Testis (tissue), 2 donors: ENCODE measurements at regions not wholly inside any gene's neighbourhood (a gene's known extent, or its start where the extent isn't known, plus 50 kb on each side); places are given as distances from the start of the nearest gene placed in this dataset.

Experiments used
- DNase-seq: peaks from one replicate; pipeline ENCODE4 v3.0.0-alpha.2; 2019
- H3K27ac ChIP-seq, 2 donors: fragments of 200-600 bp; sonication (generic); one replicate each; pipeline ENCODE4 v1.5.1; 2019
- H3K27me3 ChIP-seq: fragments of 200-600 bp; sonication (generic); one replicate; pipeline ENCODE4 v1.5.1; 2019
- H3K36me3 ChIP-seq: fragments of 200-600 bp; sonication (generic); one replicate; pipeline ENCODE4 v1.5.1; 2017; ENCODE audit warnings: low read depth; ENCODE audit errors: missing control alignments
- H3K4me1 ChIP-seq: fragments of 200-600 bp; sonication (generic); one replicate; pipeline ENCODE4 v1.5.1; 2019
- H3K4me3 ChIP-seq, 2 donors: fragments of 200-600 bp; sonication (generic); one replicate each; pipeline ENCODE4 v1.5.1; 2017 to 2019
- H3K9me3 ChIP-seq: fragments of 200-600 bp; sonication (generic); one replicate; pipeline ENCODE4 v1.5.1; 2017
- POLR2A ChIP-seq: fragments of 450-650 bp; IDR thresholded peaks from one replicate; pipeline ENCODE4 v1.6.1; 2017; ENCODE audit warnings: antibody characterized with exemption, mild to moderate bottlenecking, moderate library complexity
- WGBS, 2 donors: methylation state at CpG; one replicate each; pipeline ENCODE4 v1.1.5; 2018; 5-methylcytosine and 5-hydroxymethylcytosine counted together
- intact Hi-C: fragments of 100-400 bp; cut with DNase I; formaldehyde crosslinking; loops from one replicate; pipeline ENCODE4 v1.15.1; 2023; ENCODE audit warnings: low total_unique reads
- TF ChIP-seq, protein P1 (sequence below), 3 experiments: fragments of 450-650 bp in 2 of 3; fragments of 200-600 bp in 1 of 3; sonication (generic) in 1 of 3; IDR thresholded peaks; one replicate each; pipeline ENCODE4 v1.5.1; 2016 to 2019; ENCODE audit warnings: antibody characterized with exemption in 3 of 3, mild to moderate bottlenecking in 2 of 3, moderate library complexity in 1 of 3

DNA sequence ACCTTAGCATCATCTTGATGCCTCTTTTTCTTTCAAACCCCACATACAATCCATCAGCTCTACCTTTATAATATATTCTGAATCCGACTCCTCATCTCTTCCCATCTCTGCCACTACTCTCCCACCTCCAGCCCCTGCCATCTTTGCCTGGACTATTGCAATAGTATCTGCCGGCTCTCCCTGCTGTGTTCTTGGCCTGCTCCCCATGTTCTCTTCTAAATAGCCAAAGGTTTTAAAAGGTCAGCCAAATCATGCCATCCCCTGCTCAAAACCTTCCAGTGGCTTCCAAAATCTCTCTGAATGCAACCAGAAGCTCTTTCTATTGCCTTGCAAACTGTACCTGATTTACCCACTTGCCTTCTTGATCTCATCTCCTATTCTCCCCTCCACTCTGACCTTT, 266.0 kb downstream of the PTTG2 start:
- DNase-seq: no peak
- no peak overlapping the region for H3K27ac ChIP-seq
- no peaks in the 10 kb centered on the region for H3K9me3 ChIP-seq
- no peak for TF ChIP-seq POLR2A
- TF ChIP-seq, protein P1, sequence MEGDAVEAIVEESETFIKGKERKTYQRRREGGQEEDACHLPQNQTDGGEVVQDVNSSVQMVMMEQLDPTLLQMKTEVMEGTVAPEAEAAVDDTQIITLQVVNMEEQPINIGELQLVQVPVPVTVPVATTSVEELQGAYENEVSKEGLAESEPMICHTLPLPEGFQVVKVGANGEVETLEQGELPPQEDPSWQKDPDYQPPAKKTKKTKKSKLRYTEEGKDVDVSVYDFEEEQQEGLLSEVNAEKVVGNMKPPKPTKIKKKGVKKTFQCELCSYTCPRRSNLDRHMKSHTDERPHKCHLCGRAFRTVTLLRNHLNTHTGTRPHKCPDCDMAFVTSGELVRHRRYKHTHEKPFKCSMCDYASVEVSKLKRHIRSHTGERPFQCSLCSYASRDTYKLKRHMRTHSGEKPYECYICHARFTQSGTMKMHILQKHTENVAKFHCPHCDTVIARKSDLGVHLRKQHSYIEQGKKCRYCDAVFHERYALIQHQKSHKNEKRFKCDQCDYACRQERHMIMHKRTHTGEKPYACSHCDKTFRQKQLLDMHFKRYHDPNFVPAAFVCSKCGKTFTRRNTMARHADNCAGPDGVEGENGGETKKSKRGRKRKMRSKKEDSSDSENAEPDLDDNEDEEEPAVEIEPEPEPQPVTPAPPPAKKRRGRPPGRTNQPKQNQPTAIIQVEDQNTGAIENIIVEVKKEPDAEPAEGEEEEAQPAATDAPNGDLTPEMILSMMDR (IDR thresholded peaks at IDR 0.05): no peak
- H3K4me3 ChIP-seq: no peak overlapping the region
- H3K4me1 ChIP-seq: no peaks in the 10 kb centered on the region
- H3K27me3 ChIP-seq: no peaks in the 10 kb centered on the region
- no peaks in the 10 kb centered on the region for H3K36me3 ChIP-seq
- intact Hi-C loops: no loop called here
- WGBS, 2 donors: 86 to 87% methylated on average over 2 of the region's 2 CpGs

DNA sequence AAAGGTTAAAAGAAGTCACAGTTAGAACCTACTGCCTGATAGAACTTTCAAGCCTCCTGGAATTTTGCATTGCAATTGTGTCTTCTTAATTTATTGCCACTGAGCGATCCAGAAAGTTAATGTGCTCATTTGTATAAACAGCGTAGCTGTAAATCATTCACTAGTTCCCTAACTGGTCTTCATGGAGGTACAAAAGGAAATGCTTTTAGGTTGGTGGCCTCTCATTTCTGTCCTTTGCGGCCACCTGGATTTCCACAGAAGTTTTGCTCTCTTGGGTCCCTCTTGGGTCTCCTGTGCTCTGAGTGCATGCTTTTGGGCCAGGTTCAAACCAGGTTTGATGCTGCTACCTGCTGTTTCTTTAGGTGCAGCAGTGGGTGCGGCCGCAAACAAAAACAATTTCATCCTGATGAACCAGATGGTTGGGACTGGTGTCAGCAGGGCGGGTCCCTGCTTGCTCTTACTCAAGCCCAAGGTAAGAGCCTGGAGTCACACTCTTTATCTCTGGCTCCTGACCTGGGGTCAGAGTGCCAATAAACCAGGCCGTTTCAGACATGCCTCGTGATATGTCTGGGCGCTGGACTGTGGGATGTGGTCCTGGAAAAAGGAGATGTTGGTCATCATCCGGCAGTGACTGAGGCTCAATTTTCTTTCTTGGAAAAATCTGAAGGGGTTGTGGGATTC, 270.1 kb downstream of the PTTG2 start:
- no peaks in the 10 kb centered on the region for H3K36me3 ChIP-seq
- TF ChIP-seq, protein P1 (IDR thresholded peaks at IDR 0.05): no peak
- TF ChIP-seq POLR2A: no peak
- H3K27ac ChIP-seq: no peak overlapping the region
- H3K9me3 ChIP-seq: no peaks in the 10 kb centered on the region
- no peaks in the 10 kb centered on the region for H3K4me1 ChIP-seq
- no peak overlapping the region for H3K4me3 ChIP-seq
- no peak for DNase-seq
- intact Hi-C loops: no loop called here
- no peaks in the 10 kb centered on the region for H3K27me3 ChIP-seq
- WGBS, 2 donors: 85 to 87% methylated on average over 10 of the region's 10 CpGs

DNA sequence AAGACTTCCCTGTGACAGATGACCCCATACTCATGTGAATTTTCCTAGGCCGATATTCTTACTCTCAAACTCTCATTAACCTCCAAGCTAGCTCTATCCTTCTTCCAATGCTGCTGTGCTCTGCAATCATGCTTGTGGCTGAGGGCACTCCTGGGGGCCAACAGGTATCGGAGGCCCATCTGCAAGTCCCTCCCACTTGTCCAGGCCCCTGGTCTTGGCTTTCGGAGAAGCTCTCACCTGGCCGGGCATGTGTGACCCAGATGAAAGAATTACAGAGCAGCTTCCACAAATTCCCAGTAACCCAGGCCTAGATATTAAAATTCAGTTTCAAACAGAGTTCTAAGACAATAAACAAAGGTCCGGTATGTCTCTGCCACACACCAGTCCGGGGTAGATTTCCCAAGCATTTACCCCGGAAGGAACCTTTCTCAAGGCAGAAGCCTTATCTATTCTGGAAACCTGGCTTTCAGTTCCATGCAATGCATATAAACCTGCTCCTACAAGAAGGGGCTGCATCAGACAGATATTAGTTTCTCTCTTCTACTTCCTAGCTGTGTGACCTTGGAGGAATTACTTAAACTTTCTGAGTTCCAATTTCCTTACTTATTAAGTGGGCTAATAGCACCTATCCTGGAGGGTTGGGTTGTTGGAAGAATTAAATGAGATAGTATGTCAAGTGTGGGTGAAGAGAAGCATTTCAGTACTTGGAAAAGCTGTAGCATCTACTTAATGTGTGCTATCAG, 270.8 kb downstream of the PTTG2 start:
- TF ChIP-seq, protein P1 (IDR thresholded peaks at IDR 0.05): no peak
- TF ChIP-seq POLR2A: no peak
- Histone ChIP-seq H3K9me3 (no peaks in the 10 kb centered on the region), H3K4me3 (no peak overlapping the region), H3K4me1 (no peaks in the 10 kb centered on the region), H3K27ac (no peak overlapping the region), H3K27me3 (no peaks in the 10 kb centered on the region), H3K36me3 (no peaks in the 10 kb centered on the region)
- WGBS, 2 donors: 81 to 94% methylated on average over 7 of the region's 7 CpGs
- no peak for DNase-seq
- intact Hi-C loops: no loop called here

DNA sequence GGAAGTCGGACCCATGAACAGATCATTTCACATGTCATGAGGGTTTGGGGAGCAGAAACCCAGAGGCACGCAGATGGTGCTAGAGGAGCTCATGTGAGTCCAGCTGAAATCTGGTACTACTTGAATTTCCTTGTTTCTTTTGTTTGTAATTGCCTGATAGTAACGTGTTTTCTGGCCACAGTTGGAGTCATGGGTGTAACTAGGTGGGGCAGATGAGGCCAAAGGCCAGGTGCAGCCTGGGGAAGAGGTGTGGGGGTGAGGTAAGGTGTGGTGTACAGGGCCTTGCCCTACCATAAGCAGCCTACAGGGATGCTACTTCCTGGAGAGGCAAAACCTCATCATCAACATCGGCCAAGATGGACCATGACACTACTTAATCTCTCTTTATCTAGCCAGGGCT, 271.4 kb downstream of the PTTG2 start:
- no peak for TF ChIP-seq POLR2A
- TF ChIP-seq, protein P1 (IDR thresholded peaks at IDR 0.05): no peak
- no peaks in the 10 kb centered on the region for H3K36me3 ChIP-seq
- H3K9me3 ChIP-seq: no peaks in the 10 kb centered on the region
- intact Hi-C loops: no loop called here
- H3K27me3 ChIP-seq: no peaks in the 10 kb centered on the region
- H3K4me3 ChIP-seq: no peak overlapping the region
- 86 to 91% methylated on average over 4 of the region's 4 CpGs for WGBS, 2 donors
- H3K27ac ChIP-seq: no peak overlapping the region
- DNase-seq: no peak
- no peaks in the 10 kb centered on the region for H3K4me1 ChIP-seq

DNA sequence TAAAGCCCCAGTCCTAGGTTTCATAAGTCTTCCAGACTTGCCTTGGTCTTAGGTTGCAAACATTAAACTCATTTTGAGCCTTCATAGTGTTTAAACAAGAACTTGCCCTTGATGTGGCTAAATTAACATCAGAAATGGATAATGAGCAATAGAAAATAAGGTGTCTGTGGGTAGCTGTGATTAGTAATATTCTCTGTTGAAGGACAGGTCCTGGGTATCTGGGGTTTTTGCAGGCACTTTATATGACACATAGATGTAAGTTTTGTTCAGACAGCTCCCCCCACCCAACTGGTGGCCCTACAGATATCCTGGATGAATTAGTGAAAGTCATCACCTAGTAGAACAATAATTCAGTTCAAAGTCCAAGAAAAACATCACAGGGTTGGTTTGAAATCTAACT, 272.5 kb downstream of the PTTG2 start:
- Histone ChIP-seq H3K9me3 (no peaks in the 10 kb centered on the region), H3K36me3 (no peaks in the 10 kb centered on the region), H3K27me3 (no peaks in the 10 kb centered on the region), H3K27ac (no peak overlapping the region), H3K4me1 (no peaks in the 10 kb centered on the region), H3K4me3 (no peak overlapping the region)
- intact Hi-C loops: no loop called here
- TF ChIP-seq POLR2A: no peak
- TF ChIP-seq, protein P1 (IDR thresholded peaks at IDR 0.05): no peak
- no peak for DNase-seq
